GM12892 (cell line): ENCODE measurements at regions not wholly inside any gene's neighbourhood (a gene's known extent, or its start where the extent isn't known, plus 50 kb on each side); places are given as distances from the start of the nearest gene placed in this dataset.

ENCODE experiments used
- DNase-seq: peaks from one replicate; pipeline ENCODE4 v3.0.0; 2011; ENCODE audit not compliant: insufficient read length
- FAIRE-seq: peaks from 2 replicates; lab custom pipeline; 2011; peaks lifted over from hg19 to GRCh38; lab: Jason Lieb, UNC
- POLR2A ChIP-seq: IDR thresholded peaks from 2 replicates; pipeline ENCODE4 v1.6.1; 2011; ENCODE audit warnings: low read depth, low read length, control low read depth
- POLR2AphosphoS5 ChIP-seq: IDR thresholded peaks from 2 replicates; pipeline ENCODE4 v1.6.1; 2011; ENCODE audit warnings: low read depth, low read length, control low read depth
- TAF1 ChIP-seq: IDR thresholded peaks from 2 replicates; pipeline ENCODE4 v1.6.1; 2011; ENCODE audit warnings: low read depth, mild to moderate bottlenecking, control low read depth, low read length, borderline replicate concordance

GRCh38 chr3:75061806-75062205 is 447.3 kb upstream of the CNTN3 start:
- DNase-seq (no peak), FAIRE-seq (no peak)
- TF ChIP-seq POLR2A (no peak), POLR2AphosphoS5 (no peak)

GRCh38 chr3:75075158-75075557 is 460.7 kb upstream of the CNTN3 start:
- FAIRE-seq (no peak), DNase-seq (no peak)
- TF ChIP-seq POLR2A (no peak), POLR2AphosphoS5 (no peak), TAF1 (no peak)

DNA sequence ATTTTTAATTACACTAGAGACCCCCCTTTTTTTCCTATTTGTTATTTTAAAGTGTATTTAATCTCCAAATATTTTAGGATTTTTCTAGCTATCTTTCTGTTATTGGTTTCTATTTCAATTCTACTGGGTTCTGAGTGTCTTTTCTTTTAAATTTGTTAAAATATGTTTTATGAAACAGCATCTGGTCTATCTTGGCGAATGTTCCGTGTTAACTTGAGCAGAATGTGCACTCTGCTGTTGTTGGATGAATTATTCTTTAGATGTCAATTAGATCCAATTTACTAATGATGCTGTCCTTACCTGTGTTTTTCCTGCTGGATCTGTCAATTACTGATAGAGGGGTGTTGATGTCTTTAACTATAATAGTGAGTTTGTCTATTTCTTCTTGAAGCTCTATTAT is 462.0 kb upstream of the CNTN3 start:
- DNase-seq (no peak), FAIRE-seq (no peak)
- TF ChIP-seq TAF1 (no peak), POLR2AphosphoS5 (no peak), POLR2A (no peak)

GRCh38 chr3:75078290-75078689 is 463.8 kb upstream of the CNTN3 start:
- FAIRE-seq (no peak), DNase-seq (no peak)
- TF ChIP-seq POLR2A (no peak), POLR2AphosphoS5 (no peak), TAF1 (no peak)

DNA sequence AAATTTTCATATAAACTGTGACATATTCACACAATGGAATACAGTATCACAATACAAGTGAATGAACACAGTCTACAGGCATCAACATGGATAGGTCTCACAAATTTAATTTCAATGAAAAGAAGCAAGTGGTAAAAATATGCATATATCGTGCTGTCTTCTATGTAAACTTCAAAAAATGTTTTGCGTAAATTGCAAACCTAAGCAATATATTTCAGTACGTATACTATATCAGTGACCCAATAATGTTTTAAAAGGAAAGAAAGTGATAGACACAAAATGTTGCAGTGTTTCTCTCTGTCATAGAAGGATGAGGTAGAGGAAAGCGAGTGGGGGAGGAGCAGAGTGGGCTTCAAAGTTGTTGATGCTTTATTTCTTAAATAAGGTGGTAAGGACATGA is 468.4 kb upstream of the CNTN3 start:
- TF ChIP-seq POLR2A (no peak), TAF1 (no peak), POLR2AphosphoS5 (no peak)
- DNase-seq (no peak), FAIRE-seq (no peak)

DNA sequence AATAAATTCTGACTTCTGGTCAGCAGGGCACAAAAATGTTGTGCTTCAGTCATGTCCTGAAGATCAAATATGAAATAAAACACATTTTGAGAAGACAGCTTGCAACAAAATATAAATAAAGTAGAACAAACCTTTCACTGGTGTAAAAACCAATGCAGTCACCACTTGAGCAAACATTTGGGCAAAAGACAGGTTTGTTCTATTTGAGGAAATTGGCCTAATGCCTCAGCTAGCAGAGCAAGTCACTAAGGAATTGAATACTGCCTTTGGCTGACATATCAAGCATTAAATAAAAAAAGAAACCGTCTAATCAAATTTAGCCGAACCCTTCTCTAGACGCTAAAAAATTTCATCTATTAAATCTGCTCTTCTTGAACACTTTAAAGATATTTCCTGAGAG is 475.4 kb upstream of the CNTN3 start:
- DNase-seq (no peak), FAIRE-seq (no peak)
- no peak for TF ChIP-seq POLR2AphosphoS5
- no peak for TF ChIP-seq POLR2A
- TF ChIP-seq TAF1 = no peak

- FAIRE-seq = no peak
- DNase-seq = no peak
Observed at GRCh38 chr3:75101329-75102147, 487.1 kb upstream of the CNTN3 start.

DNA sequence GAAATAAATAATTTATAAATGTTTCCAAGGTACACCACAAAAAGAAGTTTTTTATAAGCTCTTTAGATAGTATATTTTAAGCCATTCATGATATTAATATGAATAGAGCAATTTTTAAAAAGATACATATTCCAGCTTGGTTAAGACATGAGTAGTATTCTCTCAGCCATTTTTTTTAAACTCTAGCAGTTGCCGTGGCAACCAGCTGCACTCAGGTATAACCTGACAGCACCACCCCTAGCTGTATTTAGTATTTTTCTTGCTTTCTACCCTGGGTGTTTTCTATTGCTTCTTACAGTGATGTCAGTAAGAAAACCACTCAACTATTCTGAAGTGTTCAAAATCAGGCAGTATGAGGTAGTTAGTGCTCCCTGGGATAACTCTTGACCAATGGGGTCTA is 496.3 kb upstream of the CNTN3 start:
- TF ChIP-seq POLR2AphosphoS5 = no peak
- TF ChIP-seq POLR2A = no peak
- TF ChIP-seq TAF1 = no peak
- DNase-seq (no peak), FAIRE-seq (no peak)

More at GRCh38 chr3:75101329-75102147, 487.1 kb upstream of the CNTN3 start:
- no peak for TF ChIP-seq POLR2AphosphoS5
- no peak for TF ChIP-seq TAF1
- no peak for TF ChIP-seq POLR2A

- TF ChIP-seq TAF1 (no peak), POLR2AphosphoS5 (no peak), POLR2A (no peak)
- no peak for FAIRE-seq
- DNase-seq = no peak
Observed at GRCh38 chr3:75115695-75116094, 501.2 kb upstream of the CNTN3 start.

- DNase-seq = no peak
- FAIRE-seq = no peak
- TF ChIP-seq TAF1 = no peak
- no peak for TF ChIP-seq POLR2A
- no peak for TF ChIP-seq POLR2AphosphoS5
Observed at GRCh38 chr3:75118779-75119178, 504.3 kb upstream of the CNTN3 start.

DNA sequence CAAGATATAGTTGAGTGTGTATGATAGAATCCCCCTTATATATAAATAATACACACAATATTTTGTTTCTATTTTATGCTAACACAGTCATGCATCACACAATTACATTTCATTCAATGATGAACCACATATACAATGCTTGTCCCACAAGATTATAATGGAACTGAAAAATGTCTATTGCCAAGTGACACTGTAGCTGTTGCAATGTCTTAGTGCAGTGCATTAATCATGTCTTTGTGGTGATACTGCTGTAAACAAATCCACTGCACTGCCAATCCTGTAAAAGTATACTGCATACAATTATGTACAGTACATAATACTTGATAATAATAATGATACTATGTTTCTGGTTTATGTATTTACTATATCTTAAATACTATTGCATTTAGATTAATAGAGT is 512.1 kb upstream of the CNTN3 start:
- TF ChIP-seq POLR2AphosphoS5 (no peak), POLR2A (no peak), TAF1 (no peak)
- DNase-seq (no peak), FAIRE-seq (no peak)

DNA sequence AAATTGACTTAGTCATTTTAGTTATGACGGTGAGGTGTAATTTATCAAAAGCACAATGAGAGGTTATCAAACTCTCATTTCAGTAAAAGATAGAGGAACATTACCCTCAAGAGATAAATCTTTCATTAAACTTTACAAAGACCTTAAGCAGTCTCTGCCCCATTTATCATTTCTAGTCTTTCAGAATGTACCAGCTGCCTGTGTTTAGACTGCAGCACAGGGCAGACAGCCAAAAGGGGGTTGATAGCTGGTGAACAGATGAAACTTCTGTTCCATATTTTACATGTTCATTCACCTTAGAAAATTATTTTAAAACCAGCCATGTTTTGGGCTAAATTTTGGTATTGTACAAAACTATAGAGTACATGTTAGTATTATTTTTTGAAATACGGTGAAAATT is 514.6 kb upstream of the CNTN3 start:
- TF ChIP-seq POLR2A (no peak), POLR2AphosphoS5 (no peak), TAF1 (no peak)
- no peak for DNase-seq
- no peak for FAIRE-seq
